ENCODE measurements at regions not wholly inside any gene's neighbourhood (a gene's known extent, or its start where the extent isn't known, plus 50 kb on each side); places are given as distances from the start of the nearest gene placed in this dataset.

GRCh38 chr5:5584751-5585150 lies 162.3 kb downstream of the ICE1 start:
- no peak for TF ChIP-seq CTCF (IDR thresholded peaks at IDR 0.05; ENCODE audit: control insufficient read depth, insufficient read depth, low read depth, low read length, missing control alignments)
- H3K4me3 ChIP-seq (ENCODE audit: control insufficient read depth, low read depth, low read length), result no peak overlapping the region
- no peak for DNase-seq (ENCODE audit: low read depth)

- H3K4me3 ChIP-seq (ENCODE audit: control insufficient read depth, low read depth, low read length), result no peak overlapping the region
Measured at GRCh38 chr5:5584236-5584745, 161.8 kb downstream of the ICE1 start.

GRCh38 chr5:5583832-5584231 lies 161.4 kb downstream of the ICE1 start:
- TF ChIP-seq CTCF (IDR thresholded peaks at IDR 0.05; ENCODE audit: control insufficient read depth, insufficient read depth, low read depth, low read length, missing control alignments), result no peak
- no peak overlapping the region for H3K4me3 ChIP-seq (ENCODE audit: control insufficient read depth, low read depth, low read length)
- DNase-seq (ENCODE audit: low read depth), result no peak

More at GRCh38 chr5:5584236-5584745, 161.8 kb downstream of the ICE1 start:
- no peak for TF ChIP-seq CTCF (IDR thresholded peaks at IDR 0.05; ENCODE audit: control insufficient read depth, insufficient read depth, low read depth, low read length, missing control alignments)
- DNase-seq (ENCODE audit: low read depth), result no peak

GRCh38 chr5:5583023-5583765 lies 160.7 kb downstream of the ICE1 start:
- no peak for TF ChIP-seq CTCF (IDR thresholded peaks at IDR 0.05; ENCODE audit: control insufficient read depth, insufficient read depth, low read depth, low read length, missing control alignments)
- H3K4me3 ChIP-seq (ENCODE audit: control insufficient read depth, low read depth, low read length), result no peak overlapping the region
- DNase-seq (ENCODE audit: low read depth), result no peak

- TF ChIP-seq CTCF (IDR thresholded peaks at IDR 0.05; ENCODE audit: control insufficient read depth, insufficient read depth, low read depth, low read length, missing control alignments), result no peak
- no peak overlapping the region for H3K4me3 ChIP-seq (ENCODE audit: control insufficient read depth, low read depth, low read length)
- DNase-seq (ENCODE audit: low read depth), result no peak
Measured at GRCh38 chr5:5581080-5581479, 158.6 kb downstream of the ICE1 start.

- H3K4me3 ChIP-seq (ENCODE audit: control insufficient read depth, low read depth, low read length), result no peak overlapping the region
- TF ChIP-seq CTCF (IDR thresholded peaks at IDR 0.05; ENCODE audit: control insufficient read depth, insufficient read depth, low read depth, low read length, missing control alignments), result no peak
- no peak for DNase-seq (ENCODE audit: low read depth)
Measured at GRCh38 chr5:5576744-5577143, 154.3 kb downstream of the ICE1 start.

Measured in AG09309 (cell line).